Liver (tissue), 8 donors: ENCODE measurements at regions not wholly inside any gene's neighbourhood (a gene's known extent, or its start where the extent isn't known, plus 50 kb on each side); places are given as distances from the start of the nearest gene placed in this dataset.

ENCODE experiments used
- DNase-seq: peaks from one replicate; pipeline ENCODE4 v3.0.0-alpha.2; 2017; ENCODE audit warnings: low spot score
- H3K27ac ChIP-seq, 2 donors: one replicate each; pipeline ENCODE4 v1.7.0; 2013; ENCODE audit warnings: inconsistent platforms in 2 of 2, low read length in 2 of 2, control low read depth in 1 of 2, low read depth in 1 of 2, mild to moderate bottlenecking in 1 of 2
- H3K27me3 ChIP-seq, 4 donors: one replicate each; pipeline versions ENCODE4 v1.6.1 to v1.7.0; 2013; ENCODE audit warnings: low read length in 3 of 4, inconsistent platforms in 1 of 4, mild to moderate bottlenecking in 1 of 4, moderate library complexity in 1 of 4; ENCODE audit not compliant: control insufficient read depth in 4 of 4, insufficient read depth in 4 of 4
- H3K36me3 ChIP-seq, 4 donors: one replicate each; pipeline versions ENCODE4 v1.6.1 to v1.7.0; 2013; ENCODE audit warnings: low read length in 3 of 4, mild to moderate bottlenecking in 3 of 4, low read depth in 1 of 4, moderate library complexity in 1 of 4; ENCODE audit not compliant: control insufficient read depth in 4 of 4, insufficient read depth in 3 of 4
- H3K4me1 ChIP-seq, 4 donors: one replicate each; pipeline versions ENCODE4 v1.6.1 to v1.7.0; 2013; ENCODE audit warnings: low read length in 3 of 4, mild to moderate bottlenecking in 3 of 4, moderate library complexity in 1 of 4; ENCODE audit not compliant: control insufficient read depth in 4 of 4, insufficient read depth in 4 of 4
- H3K4me3 ChIP-seq, 3 donors: one replicate each; pipeline versions ENCODE4 v1.6.1 to v1.7.0; 2013; ENCODE audit warnings: low read length in 3 of 3, control low read depth in 1 of 3, low read depth in 1 of 3, mild to moderate bottlenecking in 1 of 3
- H3K9ac ChIP-seq, 2 donors: one replicate each; pipeline ENCODE4 v1.7.0; 2013; ENCODE audit warnings: low read length in 2 of 2, mild to moderate bottlenecking in 2 of 2, moderate library complexity in 2 of 2, control low read depth in 1 of 2, low read depth in 1 of 2
- H3K9me3 ChIP-seq, 4 donors: one replicate each; pipeline versions ENCODE4 v1.6.1 to v1.7.0; 2013; ENCODE audit warnings: low read length in 3 of 4; ENCODE audit not compliant: control insufficient read depth in 4 of 4
- EGR1 ChIP-seq, 2 donors: IDR thresholded peaks; 2 replicates each; pipeline ENCODE4 v1.6.1; 2016 to 2018; ENCODE audit warnings: antibody characterized with exemption in 2 of 2, low read depth in 2 of 2
- FOXA1 ChIP-seq: IDR thresholded peaks from 2 replicates; pipeline ENCODE4 v1.6.1; 2016; ENCODE audit warnings: antibody characterized with exemption
- FOXA2 ChIP-seq: IDR thresholded peaks from 2 replicates; pipeline ENCODE4 v1.6.1; 2016; ENCODE audit warnings: antibody characterized with exemption
- GABPA ChIP-seq, 2 donors: IDR thresholded peaks in 1 of 2; conservative IDR thresholded peaks in 1 of 2; 2 replicates each; pipeline ENCODE4 v1.6.1; 2016; ENCODE audit warnings: antibody characterized with exemption in 2 of 2, mild to moderate bottlenecking in 1 of 2, moderate library complexity in 1 of 2
- HNF4A ChIP-seq, 2 donors: conservative IDR thresholded peaks; 2 replicates each; pipeline ENCODE4 v1.6.1; 2016; ENCODE audit warnings: antibody characterized with exemption in 2 of 2, mild to moderate bottlenecking in 2 of 2
- HNF4G ChIP-seq: IDR thresholded peaks from 2 replicates; pipeline ENCODE4 v1.6.1; 2016; ENCODE audit warnings: antibody characterized with exemption
- JUND ChIP-seq, 2 donors: IDR thresholded peaks; 2 replicates each; pipeline ENCODE4 v1.6.1; 2016; ENCODE audit warnings: antibody characterized with exemption in 2 of 2
- MAX ChIP-seq: IDR thresholded peaks from 2 replicates; pipeline ENCODE4 v1.6.1; 2016; ENCODE audit warnings: antibody characterized with exemption
- NR2F2 ChIP-seq: IDR thresholded peaks from 2 replicates; pipeline ENCODE4 v1.6.1; 2016; ENCODE audit warnings: antibody characterized with exemption
- RAD21 ChIP-seq, 2 donors: IDR thresholded peaks; 2 replicates each; pipeline ENCODE4 v1.6.1; 2016; ENCODE audit warnings: antibody characterized with exemption in 2 of 2, mild to moderate bottlenecking in 2 of 2
- REST ChIP-seq: IDR thresholded peaks from 2 replicates; pipeline ENCODE4 v1.6.1; 2016; ENCODE audit warnings: antibody characterized with exemption, mild to moderate bottlenecking
- RXRA ChIP-seq, 2 donors: IDR thresholded peaks; 2 replicates each; pipeline ENCODE4 v1.6.1; 2017 to 2018; ENCODE audit warnings: antibody characterized with exemption in 2 of 2, mild to moderate bottlenecking in 1 of 2
- SP1 ChIP-seq: IDR thresholded peaks from 2 replicates; pipeline ENCODE4 v1.6.1; 2018; ENCODE audit warnings: antibody characterized with exemption, mild to moderate bottlenecking
- TAF1 ChIP-seq: conservative IDR thresholded peaks from 2 replicates; pipeline ENCODE4 v1.6.1; 2016; ENCODE audit warnings: antibody characterized with exemption, mild to moderate bottlenecking
- YY1 ChIP-seq: IDR thresholded peaks from 2 replicates; pipeline ENCODE4 v1.6.1; 2016; ENCODE audit warnings: antibody characterized with exemption, mild to moderate bottlenecking
- WGBS: extraction: QIAGEN DNeasy Blood & Tissue Kit; methylation state at CpG from one replicate; pipeline ENCODE4 v1.1.7; 2013; 5-methylcytosine and 5-hydroxymethylcytosine counted together
- TF ChIP-seq, protein P1 (sequence below): IDR thresholded peaks from 2 replicates; pipeline ENCODE4 v1.6.1; 2016; ENCODE audit warnings: antibody characterized with exemption
- TF ChIP-seq, protein P2 (sequence below): fragments of 150-350 bp; IDR thresholded peaks from 2 replicates; pipeline ENCODE4 v1.5.1; 2017; ENCODE audit warnings: improper control_type of control experiment, low read depth, low read length; ENCODE audit not compliant: missing input control
- TF ChIP-seq, protein P3 (sequence below): IDR thresholded peaks from 2 replicates; pipeline ENCODE4 v1.6.1; 2016; ENCODE audit warnings: antibody characterized with exemption
- donor health status: healthy.
- donor health status: healthy.
- donor health status: healthy.
- donor health status: healthy.
- donor health status: healthy.

GRCh38 chr22:47724751-47725150 lies 962.3 kb downstream of the TBC1D22A start:
- no peaks in the 10 kb centered on the region for H3K9me3 ChIP-seq
- TF ChIP-seq YY1, result no peak
- TF ChIP-seq REST, result no peak
- no peak for TF ChIP-seq FOXA1
- TF ChIP-seq SP1, result no peak
- TF ChIP-seq RAD21 (IDR thresholded peaks at IDR 0.05), result no peak
- no peak for TF ChIP-seq EGR1 (IDR thresholded peaks at IDR 0.05; ENCODE audit: low read depth in 2 of 2)
- TF ChIP-seq, protein P1, sequence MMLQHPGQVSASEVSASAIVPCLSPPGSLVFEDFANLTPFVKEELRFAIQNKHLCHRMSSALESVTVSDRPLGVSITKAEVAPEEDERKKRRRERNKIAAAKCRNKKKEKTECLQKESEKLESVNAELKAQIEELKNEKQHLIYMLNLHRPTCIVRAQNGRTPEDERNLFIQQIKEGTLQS, result no peak
- no peak for TF ChIP-seq JUND (IDR thresholded peaks at IDR 0.05)
- no peak for TF ChIP-seq NR2F2
- TF ChIP-seq HNF4A (conservative IDR thresholded peaks at IDR 0.05), result no peak
- TF ChIP-seq, protein P2, sequence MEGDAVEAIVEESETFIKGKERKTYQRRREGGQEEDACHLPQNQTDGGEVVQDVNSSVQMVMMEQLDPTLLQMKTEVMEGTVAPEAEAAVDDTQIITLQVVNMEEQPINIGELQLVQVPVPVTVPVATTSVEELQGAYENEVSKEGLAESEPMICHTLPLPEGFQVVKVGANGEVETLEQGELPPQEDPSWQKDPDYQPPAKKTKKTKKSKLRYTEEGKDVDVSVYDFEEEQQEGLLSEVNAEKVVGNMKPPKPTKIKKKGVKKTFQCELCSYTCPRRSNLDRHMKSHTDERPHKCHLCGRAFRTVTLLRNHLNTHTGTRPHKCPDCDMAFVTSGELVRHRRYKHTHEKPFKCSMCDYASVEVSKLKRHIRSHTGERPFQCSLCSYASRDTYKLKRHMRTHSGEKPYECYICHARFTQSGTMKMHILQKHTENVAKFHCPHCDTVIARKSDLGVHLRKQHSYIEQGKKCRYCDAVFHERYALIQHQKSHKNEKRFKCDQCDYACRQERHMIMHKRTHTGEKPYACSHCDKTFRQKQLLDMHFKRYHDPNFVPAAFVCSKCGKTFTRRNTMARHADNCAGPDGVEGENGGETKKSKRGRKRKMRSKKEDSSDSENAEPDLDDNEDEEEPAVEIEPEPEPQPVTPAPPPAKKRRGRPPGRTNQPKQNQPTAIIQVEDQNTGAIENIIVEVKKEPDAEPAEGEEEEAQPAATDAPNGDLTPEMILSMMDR, result no peak
- TF ChIP-seq RXRA (IDR thresholded peaks at IDR 0.05), result no peak
- TF ChIP-seq HNF4G, result no peak
- no peak for TF ChIP-seq MAX
- TF ChIP-seq GABPA (IDR thresholded peaks at IDR 0.05 in 1 of 2, conservative IDR thresholded peaks at IDR 0.05 in 1 of 2), result no peak
- TF ChIP-seq FOXA2, result no peak
- TF ChIP-seq TAF1, result no peak
- TF ChIP-seq, protein P3, sequence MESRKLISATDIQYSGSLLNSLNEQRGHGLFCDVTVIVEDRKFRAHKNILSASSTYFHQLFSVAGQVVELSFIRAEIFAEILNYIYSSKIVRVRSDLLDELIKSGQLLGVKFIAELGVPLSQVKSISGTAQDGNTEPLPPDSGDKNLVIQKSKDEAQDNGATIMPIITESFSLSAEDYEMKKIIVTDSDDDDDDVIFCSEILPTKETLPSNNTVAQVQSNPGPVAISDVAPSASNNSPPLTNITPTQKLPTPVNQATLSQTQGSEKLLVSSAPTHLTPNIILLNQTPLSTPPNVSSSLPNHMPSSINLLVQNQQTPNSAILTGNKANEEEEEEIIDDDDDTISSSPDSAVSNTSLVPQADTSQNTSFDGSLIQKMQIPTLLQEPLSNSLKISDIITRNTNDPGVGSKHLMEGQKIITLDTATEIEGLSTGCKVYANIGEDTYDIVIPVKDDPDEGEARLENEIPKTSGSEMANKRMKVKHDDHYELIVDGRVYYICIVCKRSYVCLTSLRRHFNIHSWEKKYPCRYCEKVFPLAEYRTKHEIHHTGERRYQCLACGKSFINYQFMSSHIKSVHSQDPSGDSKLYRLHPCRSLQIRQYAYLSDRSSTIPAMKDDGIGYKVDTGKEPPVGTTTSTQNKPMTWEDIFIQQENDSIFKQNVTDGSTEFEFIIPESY, result no peak
- H3K9ac ChIP-seq, result no peak overlapping the region
- H3K4me3 ChIP-seq, result no peak overlapping the region
- no peak for DNase-seq
- 40% methylated on average over 2 of the region's 2 CpGs for WGBS
- no peaks in the 10 kb centered on the region for H3K36me3 ChIP-seq
- H3K27me3 ChIP-seq, result no peaks in the 10 kb centered on the region
- no peak overlapping the region for H3K27ac ChIP-seq
- H3K4me1 ChIP-seq, result no peaks in the 10 kb centered on the region

- TF ChIP-seq JUND (IDR thresholded peaks at IDR 0.05), result no peak
- TF ChIP-seq SP1, result no peak
- TF ChIP-seq, protein P2, result no peak
- no peak for TF ChIP-seq FOXA2
- 50% methylated on average over 5 of the region's 5 CpGs for WGBS
- H3K4me3 ChIP-seq, result no peak overlapping the region
- H3K4me1 ChIP-seq, result no peaks in the 10 kb centered on the region
- no peak for DNase-seq
- H3K9me3 ChIP-seq, result no peaks in the 10 kb centered on the region
- H3K27me3 ChIP-seq, result no peaks in the 10 kb centered on the region
- H3K9ac ChIP-seq, result no peak overlapping the region
- H3K36me3 ChIP-seq, result no peaks in the 10 kb centered on the region
- no peak overlapping the region for H3K27ac ChIP-seq
Measured at GRCh38 chr22:47724030-47724429, 961.6 kb downstream of the TBC1D22A start.
